ENCODE measurements at regions not wholly inside any gene's neighbourhood (a gene's known extent, or its start where the extent isn't known, plus 50 kb on each side); places are given as distances from the start of the nearest gene placed in this dataset.

DNA sequence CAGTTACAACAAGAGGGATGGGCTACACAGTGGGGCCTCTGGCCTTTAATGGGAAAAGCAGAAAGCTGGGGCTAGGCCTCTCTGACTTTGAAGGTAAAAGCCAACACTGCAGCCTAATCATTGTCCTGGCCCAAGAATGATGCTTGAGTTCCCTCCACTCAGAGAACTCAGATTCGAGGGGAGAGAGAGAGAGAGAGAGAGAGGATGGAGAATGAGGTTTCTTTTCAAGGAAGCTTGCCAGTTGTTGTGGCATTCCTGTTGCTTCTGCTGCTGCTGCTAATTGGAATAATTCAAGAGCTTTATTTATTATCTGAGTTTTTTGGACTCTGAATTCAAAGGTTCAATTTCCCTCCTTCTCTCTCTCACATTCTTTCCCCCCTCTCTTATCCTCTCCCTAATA, 144.6 kb upstream of the IRX6 start:
- Histone ChIP-seq H3K27ac (no peak overlapping the region), H3K36me3 (no peaks in the 10 kb centered on the region), H3K9me3 (no peaks in the 10 kb centered on the region), H3K27me3 (replicated peaks; ENCODE audit: insufficient read depth) (no peaks in the 10 kb centered on the region), H3K4me1 (ENCODE audit: control insufficient read depth in 1 of 2, low read depth in 2 of 2) (no peaks in the 10 kb centered on the region), H3K4me3 (no peak overlapping the region)
- no peak for DNase-seq (ENCODE audit: low spot score)
- TF ChIP-seq, protein P1, sequence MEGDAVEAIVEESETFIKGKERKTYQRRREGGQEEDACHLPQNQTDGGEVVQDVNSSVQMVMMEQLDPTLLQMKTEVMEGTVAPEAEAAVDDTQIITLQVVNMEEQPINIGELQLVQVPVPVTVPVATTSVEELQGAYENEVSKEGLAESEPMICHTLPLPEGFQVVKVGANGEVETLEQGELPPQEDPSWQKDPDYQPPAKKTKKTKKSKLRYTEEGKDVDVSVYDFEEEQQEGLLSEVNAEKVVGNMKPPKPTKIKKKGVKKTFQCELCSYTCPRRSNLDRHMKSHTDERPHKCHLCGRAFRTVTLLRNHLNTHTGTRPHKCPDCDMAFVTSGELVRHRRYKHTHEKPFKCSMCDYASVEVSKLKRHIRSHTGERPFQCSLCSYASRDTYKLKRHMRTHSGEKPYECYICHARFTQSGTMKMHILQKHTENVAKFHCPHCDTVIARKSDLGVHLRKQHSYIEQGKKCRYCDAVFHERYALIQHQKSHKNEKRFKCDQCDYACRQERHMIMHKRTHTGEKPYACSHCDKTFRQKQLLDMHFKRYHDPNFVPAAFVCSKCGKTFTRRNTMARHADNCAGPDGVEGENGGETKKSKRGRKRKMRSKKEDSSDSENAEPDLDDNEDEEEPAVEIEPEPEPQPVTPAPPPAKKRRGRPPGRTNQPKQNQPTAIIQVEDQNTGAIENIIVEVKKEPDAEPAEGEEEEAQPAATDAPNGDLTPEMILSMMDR (IDR thresholded peaks at IDR 0.05) = no peak
- ATAC-seq (ENCODE audit: insufficient number of reproducible peaks, low FRiP score, low read depth) = no peak

DNA sequence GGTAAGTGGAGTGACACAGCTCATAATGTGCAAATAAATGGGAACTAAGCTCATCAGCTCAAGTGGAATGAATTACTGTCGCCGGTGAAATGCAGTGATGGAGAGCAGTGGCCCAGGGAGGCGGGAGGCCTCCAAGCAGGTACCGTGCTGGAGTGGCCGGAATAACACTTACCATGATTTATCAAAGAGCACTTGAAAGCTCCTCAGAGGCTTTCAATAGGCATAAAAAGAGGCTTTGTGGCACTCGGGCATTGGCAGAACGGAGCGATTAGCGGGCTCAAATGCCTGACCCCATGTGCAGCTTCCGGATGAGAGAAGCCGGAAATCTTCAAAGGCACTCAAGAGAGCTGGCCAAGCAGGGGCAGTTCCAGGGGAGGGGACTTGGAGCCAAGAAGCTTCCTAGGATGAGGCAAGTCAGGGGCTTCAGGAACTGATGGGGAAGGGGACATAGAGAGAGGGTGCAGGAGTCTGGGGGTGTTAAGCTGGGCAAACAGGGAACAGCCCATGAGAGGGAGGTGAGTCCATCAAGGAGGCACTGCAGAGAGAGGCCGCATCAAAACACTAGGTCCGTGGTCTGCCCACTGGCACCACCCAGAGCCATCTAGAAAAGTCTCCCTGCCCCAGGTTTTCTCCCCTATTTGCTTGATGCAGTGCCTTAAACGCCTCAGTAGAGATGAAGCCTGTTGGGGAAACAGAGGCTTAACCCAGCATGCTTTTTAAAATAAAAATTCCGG, 144.0 kb upstream of the IRX6 start:
- no peak for DNase-seq (ENCODE audit: low spot score)
- Histone ChIP-seq H3K9me3 (no peaks in the 10 kb centered on the region), H3K27ac (no peak overlapping the region), H3K36me3 (no peaks in the 10 kb centered on the region), H3K4me1 (ENCODE audit: control insufficient read depth in 1 of 2, low read depth in 2 of 2) (no peaks in the 10 kb centered on the region), H3K27me3 (replicated peaks; ENCODE audit: insufficient read depth) (no peaks in the 10 kb centered on the region), H3K4me3 (no peak overlapping the region)
- TF ChIP-seq, protein P1 (IDR thresholded peaks at IDR 0.05) = no peak
- ATAC-seq (ENCODE audit: insufficient number of reproducible peaks, low FRiP score, low read depth) = no peak

DNA sequence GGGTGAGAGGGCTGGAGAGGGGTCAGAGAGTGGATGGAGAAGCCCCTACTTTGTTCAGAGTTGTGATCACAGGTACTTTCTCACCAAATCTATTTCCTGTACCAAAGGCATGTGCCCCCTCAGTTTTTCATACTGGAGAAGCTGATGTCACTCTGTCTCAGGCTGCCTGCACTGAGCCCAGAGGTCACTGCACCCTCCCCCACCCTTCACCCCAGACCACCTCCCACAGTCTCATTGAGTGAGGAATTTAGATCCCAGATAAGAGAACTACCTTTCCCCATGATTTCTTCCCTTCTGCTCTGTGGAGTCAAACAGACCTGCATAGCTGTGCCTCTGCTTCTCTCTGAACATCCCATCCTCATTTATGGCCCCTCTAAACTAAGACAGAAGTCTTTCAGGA, 140.0 kb upstream of the IRX6 start:
- TF ChIP-seq, protein P1 (IDR thresholded peaks at IDR 0.05) = no peak
- ATAC-seq (ENCODE audit: insufficient number of reproducible peaks, low FRiP score, low read depth) (no peak), DNase-seq (ENCODE audit: low spot score) (no peak)
- no peaks in the 10 kb centered on the region for H3K27me3 ChIP-seq (replicated peaks; ENCODE audit: insufficient read depth)
- no peaks in the 10 kb centered on the region for H3K9me3 ChIP-seq
- no peaks in the 10 kb centered on the region for H3K4me1 ChIP-seq (ENCODE audit: control insufficient read depth in 1 of 2, low read depth in 2 of 2)
- no peak overlapping the region for H3K27ac ChIP-seq
- no peaks in the 10 kb centered on the region for H3K36me3 ChIP-seq
- H3K4me3 ChIP-seq = no peak overlapping the region

DNA sequence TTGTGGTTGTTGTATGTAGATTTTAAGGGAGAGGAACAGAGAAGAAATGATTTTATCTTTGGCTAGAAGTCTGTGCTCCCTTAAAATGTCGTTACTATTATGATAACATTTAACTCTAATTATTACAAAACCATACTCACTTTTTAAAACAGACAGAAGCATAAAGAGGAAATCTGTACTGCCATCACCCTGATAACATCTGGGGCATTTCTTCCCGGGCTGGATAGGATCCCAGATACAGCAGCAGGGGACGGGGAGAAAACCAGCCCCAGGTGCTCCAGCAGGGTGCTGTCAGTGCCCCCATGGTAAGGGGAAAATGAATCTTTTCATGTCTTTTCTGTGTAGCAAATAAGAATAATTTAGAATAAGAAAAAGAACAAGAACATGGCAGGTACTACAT, 139.4 kb upstream of the IRX6 start:
- H3K27me3 ChIP-seq (replicated peaks; ENCODE audit: insufficient read depth) = no peaks in the 10 kb centered on the region
- ATAC-seq (ENCODE audit: insufficient number of reproducible peaks, low FRiP score, low read depth) = no peak
- H3K4me1 ChIP-seq (ENCODE audit: control insufficient read depth in 1 of 2, low read depth in 2 of 2) = no peaks in the 10 kb centered on the region

DNA sequence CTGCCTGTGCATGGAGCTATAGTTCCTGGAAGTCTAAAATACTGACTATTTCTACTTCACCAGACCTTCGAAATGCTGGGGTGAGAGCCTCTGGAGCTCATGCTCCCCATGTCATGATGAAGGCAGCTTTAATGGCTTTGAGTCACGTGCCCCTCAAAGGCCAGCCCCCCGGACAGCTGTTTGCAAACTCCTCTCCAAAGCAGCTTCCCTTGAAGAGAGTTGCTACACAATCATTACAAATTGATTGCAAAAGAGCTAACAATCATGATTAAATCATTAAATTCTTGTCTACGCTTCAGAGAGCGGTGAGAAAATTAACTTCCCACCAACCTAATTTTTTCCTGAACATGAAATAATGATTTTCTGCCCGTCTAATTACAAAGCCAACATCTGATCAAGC, 134.8 kb upstream of the IRX6 start:
- no peak for DNase-seq (ENCODE audit: low spot score)
- ATAC-seq (ENCODE audit: insufficient number of reproducible peaks, low FRiP score, low read depth) = no peak
- Histone ChIP-seq H3K27me3 (replicated peaks; ENCODE audit: insufficient read depth) (no peaks in the 10 kb centered on the region), H3K27ac (no peak overlapping the region), H3K9me3 (no peaks in the 10 kb centered on the region), H3K4me3 (no peak overlapping the region), H3K4me1 (ENCODE audit: control insufficient read depth in 1 of 2, low read depth in 2 of 2) (no peaks in the 10 kb centered on the region), H3K36me3 (no peaks in the 10 kb centered on the region)
- TF ChIP-seq, protein P1 (IDR thresholded peaks at IDR 0.05) = no peak

More for the DNA sequence above, 139.4 kb upstream of the IRX6 start:
- DNase-seq (ENCODE audit: low spot score) = no peak
- TF ChIP-seq, protein P1 (IDR thresholded peaks at IDR 0.05) = no peak
- Histone ChIP-seq H3K27ac (no peak overlapping the region), H3K4me3 (no peak overlapping the region), H3K9me3 (no peaks in the 10 kb centered on the region), H3K36me3 (no peaks in the 10 kb centered on the region)

Data from thoracic aorta (tissue), 2 donors.